ENCODE measurements at regions not wholly inside any gene's neighbourhood (a gene's known extent, or its start where the extent isn't known, plus 50 kb on each side); places are given as distances from the start of the nearest gene placed in this dataset.

- Histone ChIP-seq H3K27me3 (replicated peaks) (no peaks in the 10 kb centered on the region), H3K36me3 (replicated peaks) (no peaks in the 10 kb centered on the region), H3K4me3 (ENCODE audit: low read depth, low read length) (no peak overlapping the region), H3K27ac (no peak overlapping the region)
- no peak for DNase-seq
- TF ChIP-seq, protein P1, sequence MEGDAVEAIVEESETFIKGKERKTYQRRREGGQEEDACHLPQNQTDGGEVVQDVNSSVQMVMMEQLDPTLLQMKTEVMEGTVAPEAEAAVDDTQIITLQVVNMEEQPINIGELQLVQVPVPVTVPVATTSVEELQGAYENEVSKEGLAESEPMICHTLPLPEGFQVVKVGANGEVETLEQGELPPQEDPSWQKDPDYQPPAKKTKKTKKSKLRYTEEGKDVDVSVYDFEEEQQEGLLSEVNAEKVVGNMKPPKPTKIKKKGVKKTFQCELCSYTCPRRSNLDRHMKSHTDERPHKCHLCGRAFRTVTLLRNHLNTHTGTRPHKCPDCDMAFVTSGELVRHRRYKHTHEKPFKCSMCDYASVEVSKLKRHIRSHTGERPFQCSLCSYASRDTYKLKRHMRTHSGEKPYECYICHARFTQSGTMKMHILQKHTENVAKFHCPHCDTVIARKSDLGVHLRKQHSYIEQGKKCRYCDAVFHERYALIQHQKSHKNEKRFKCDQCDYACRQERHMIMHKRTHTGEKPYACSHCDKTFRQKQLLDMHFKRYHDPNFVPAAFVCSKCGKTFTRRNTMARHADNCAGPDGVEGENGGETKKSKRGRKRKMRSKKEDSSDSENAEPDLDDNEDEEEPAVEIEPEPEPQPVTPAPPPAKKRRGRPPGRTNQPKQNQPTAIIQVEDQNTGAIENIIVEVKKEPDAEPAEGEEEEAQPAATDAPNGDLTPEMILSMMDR (IDR thresholded peaks at IDR 0.05; ENCODE audit: low read depth, low read length, missing control alignments): no peak
- in situ Hi-C loops (cut with HindIII; ENCODE audit: low pct_ligation_motif_present, low sequenced_read_pairs): no loop called here
These were observed 443.0 kb downstream of the SIPA1L2 start for GRCh38 chr1:232186931-232187330.

DNA sequence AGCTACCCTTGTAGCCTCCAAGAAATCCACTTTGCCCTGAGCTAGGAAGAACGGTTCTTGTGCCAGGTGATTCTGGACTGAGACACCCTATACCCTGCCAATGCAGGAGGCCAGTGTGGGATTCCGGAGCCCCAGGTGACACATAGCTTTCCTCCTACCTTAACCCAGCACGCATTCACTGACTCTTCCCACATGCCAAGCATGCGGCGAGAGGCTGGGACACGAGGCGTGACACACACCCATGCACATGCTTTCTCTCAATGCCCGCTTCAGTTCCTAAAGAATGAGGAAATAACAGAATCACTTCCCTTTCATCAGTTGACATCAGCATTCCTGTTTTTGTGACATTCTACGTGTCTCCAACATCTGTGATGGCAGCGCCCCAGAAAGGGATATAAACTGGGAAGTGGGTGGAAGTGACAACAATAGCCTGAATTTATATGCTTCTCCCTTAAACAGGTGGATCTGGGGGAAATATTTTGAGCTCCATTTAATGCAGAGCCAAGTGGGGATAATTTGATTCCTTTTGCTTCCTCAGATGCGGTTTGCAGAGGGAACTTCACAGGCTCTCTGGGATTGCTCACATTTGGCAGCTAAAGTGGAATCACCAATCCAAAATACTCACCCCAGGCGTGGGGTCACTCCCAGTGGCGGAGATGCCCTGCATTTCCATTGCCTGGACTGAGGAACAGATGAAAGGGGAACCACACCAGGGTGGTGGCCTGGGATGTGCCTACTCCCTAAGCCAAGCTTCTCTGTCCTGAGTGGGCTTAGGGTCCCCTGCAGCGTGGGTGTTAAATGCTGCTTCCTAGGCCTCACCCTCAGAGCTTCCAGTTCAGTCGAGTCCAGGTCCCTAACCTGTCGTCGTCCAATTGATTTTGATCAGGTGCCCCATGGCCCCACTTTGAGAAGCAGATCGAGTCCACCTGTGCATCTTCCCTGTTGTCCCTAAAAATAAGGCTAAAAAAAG, 445.1 kb downstream of the SIPA1L2 start:
- Histone ChIP-seq H3K4me3 (ENCODE audit: low read depth, low read length) (no peak overlapping the region), H3K36me3 (replicated peaks) (no peaks in the 10 kb centered on the region), H3K27ac (no peak overlapping the region), H3K27me3 (replicated peaks) (no peaks in the 10 kb centered on the region)
- no peak for DNase-seq
- TF ChIP-seq, protein P1 (IDR thresholded peaks at IDR 0.05; ENCODE audit: low read depth, low read length, missing control alignments): no peak
- in situ Hi-C loops (cut with HindIII; ENCODE audit: low pct_ligation_motif_present, low sequenced_read_pairs): no loop called here

DNA sequence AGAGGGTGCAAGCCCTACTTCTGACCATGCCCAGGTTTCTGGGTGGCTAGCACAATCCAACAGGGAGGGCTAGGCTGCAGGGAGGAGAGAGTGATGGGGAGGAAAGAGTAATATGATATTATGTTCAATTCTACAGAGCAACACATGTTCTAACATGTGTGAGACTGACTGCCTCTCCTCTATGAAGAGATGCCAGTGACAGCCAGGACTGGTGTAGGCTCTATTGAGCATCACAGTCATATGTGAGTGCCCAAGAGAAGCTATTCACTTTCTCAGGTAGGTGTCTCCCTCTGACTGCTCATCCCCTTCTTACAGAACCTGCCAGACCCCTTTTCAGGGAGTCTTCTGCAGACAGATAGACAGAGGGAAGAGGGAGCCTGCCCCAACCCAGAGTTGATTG, 446.1 kb downstream of the SIPA1L2 start:
- Histone ChIP-seq H3K4me3 (ENCODE audit: low read depth, low read length) (no peak overlapping the region), H3K27ac (no peak overlapping the region), H3K27me3 (replicated peaks) (no peaks in the 10 kb centered on the region), H3K36me3 (replicated peaks) (no peaks in the 10 kb centered on the region)
- TF ChIP-seq, protein P1 (IDR thresholded peaks at IDR 0.05; ENCODE audit: low read depth, low read length, missing control alignments): no peak
- no peak for DNase-seq
- in situ Hi-C loops (cut with HindIII; ENCODE audit: low pct_ligation_motif_present, low sequenced_read_pairs): no loop called here

DNA sequence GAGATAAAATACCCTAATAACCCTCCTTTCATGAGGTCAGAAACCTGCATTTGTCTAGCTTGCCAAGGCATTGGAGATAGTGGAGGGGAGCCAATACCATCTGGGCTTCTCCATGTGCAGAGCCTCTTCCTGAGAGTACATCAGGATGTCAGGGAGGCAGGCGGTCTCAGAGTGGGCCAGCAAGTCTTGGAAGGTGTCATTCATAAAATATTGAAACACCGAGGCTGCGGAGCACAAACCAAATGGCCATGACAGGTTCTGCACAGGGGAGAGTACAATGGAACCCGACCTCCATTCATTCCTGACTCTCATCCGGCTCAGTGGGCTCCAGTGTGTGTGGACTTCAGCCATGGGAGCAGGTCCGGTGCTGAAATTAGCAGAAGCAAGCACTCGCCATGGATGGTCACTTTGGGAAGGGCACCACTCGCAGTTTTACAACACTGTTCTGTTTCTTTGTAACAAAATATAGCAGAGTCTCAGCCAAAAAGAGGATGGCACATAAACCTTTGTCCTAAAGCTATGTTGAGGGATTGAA, 446.6 kb downstream of the SIPA1L2 start:
- H3K27me3 ChIP-seq (replicated peaks): no peaks in the 10 kb centered on the region
- TF ChIP-seq, protein P1 (IDR thresholded peaks at IDR 0.05; ENCODE audit: low read depth, low read length, missing control alignments): no peak
- no peak overlapping the region for H3K4me3 ChIP-seq (ENCODE audit: low read depth, low read length)
- in situ Hi-C loops (cut with HindIII; ENCODE audit: low pct_ligation_motif_present, low sequenced_read_pairs): no loop called here
- no peak for DNase-seq
- H3K27ac ChIP-seq: no peak overlapping the region
- H3K36me3 ChIP-seq (replicated peaks): no peaks in the 10 kb centered on the region

DNA sequence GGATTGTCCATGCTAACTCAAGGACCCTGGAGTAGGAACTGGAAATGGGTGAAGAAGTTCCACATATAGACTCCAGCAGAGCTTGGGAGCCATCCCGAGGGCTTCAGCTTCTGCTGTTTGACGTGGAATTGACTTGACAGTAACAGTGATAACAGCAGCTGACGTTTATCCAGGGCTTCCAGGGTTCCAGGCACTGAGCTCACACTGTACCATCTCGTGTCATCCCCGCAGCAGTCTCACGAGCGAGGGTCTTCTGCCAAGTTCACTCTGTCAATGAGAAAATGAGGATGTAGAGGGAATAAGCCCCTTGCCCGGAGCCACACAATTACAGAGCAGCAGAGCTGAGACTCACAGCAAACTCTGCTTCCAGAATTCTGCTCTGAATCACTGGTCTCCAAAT, 447.7 kb downstream of the SIPA1L2 start:
- H3K27me3 ChIP-seq (replicated peaks): no peaks in the 10 kb centered on the region
- no peak for DNase-seq
- H3K36me3 ChIP-seq (replicated peaks): no peaks in the 10 kb centered on the region
- no peak overlapping the region for H3K4me3 ChIP-seq (ENCODE audit: low read depth, low read length)
- TF ChIP-seq, protein P1 (IDR thresholded peaks at IDR 0.05; ENCODE audit: low read depth, low read length, missing control alignments): no peak
- in situ Hi-C loops (cut with HindIII; ENCODE audit: low pct_ligation_motif_present, low sequenced_read_pairs): no loop called here
- H3K27ac ChIP-seq: no peak overlapping the region
